ENCODE measurements at regions not wholly inside any gene's neighbourhood (a gene's known extent, or its start where the extent isn't known, plus 50 kb on each side); places are given as distances from the start of the nearest gene placed in this dataset.

GRCh38 chr6:4366635-4367395, 231.4 kb upstream of the ECI2 start:
- Mint-ChIP-seq H3K4me1 (ENCODE audit: low read depth) (no peaks in the 10 kb centered on the region), H3K36me3 (ENCODE audit: low read depth) (no peaks in the 10 kb centered on the region), H3K4me3 (no peak overlapping the region), H3K9me3 (no peaks in the 10 kb centered on the region), H3K27me3 (peaks cover 4% of the 10 kb centered on the region), H3K27ac (no peak overlapping the region)
- TF ChIP-seq, protein P1, sequence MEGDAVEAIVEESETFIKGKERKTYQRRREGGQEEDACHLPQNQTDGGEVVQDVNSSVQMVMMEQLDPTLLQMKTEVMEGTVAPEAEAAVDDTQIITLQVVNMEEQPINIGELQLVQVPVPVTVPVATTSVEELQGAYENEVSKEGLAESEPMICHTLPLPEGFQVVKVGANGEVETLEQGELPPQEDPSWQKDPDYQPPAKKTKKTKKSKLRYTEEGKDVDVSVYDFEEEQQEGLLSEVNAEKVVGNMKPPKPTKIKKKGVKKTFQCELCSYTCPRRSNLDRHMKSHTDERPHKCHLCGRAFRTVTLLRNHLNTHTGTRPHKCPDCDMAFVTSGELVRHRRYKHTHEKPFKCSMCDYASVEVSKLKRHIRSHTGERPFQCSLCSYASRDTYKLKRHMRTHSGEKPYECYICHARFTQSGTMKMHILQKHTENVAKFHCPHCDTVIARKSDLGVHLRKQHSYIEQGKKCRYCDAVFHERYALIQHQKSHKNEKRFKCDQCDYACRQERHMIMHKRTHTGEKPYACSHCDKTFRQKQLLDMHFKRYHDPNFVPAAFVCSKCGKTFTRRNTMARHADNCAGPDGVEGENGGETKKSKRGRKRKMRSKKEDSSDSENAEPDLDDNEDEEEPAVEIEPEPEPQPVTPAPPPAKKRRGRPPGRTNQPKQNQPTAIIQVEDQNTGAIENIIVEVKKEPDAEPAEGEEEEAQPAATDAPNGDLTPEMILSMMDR (IDR thresholded peaks at IDR 0.05): no peak
- intact Hi-C loops (cut with micrococcal nuclease): no loop called here
- ChIA-PET CTCF (no interaction called here), POLR2A (no interaction called here)
- DNase-seq (no peak), ATAC-seq (no peak)

- TF ChIP-seq, protein P1 (IDR thresholded peaks at IDR 0.05): no peak
- POLR2A ChIA-PET: no interaction called here
- CTCF ChIA-PET: interaction anchor here (1.1 kb wide), 1 partner anchor 11 kb away, joined by 3 read pairs; no protein-coding TSS in a partner anchor
- Mint-ChIP-seq H3K4me3 (no peak overlapping the region), H3K9me3 (no peaks in the 10 kb centered on the region), H3K27ac (no peak overlapping the region), H3K27me3 (peaks cover 6% of the 10 kb centered on the region), H3K4me1 (ENCODE audit: low read depth) (no peaks in the 10 kb centered on the region), H3K36me3 (ENCODE audit: low read depth) (no peaks in the 10 kb centered on the region)
- no peak for ATAC-seq
- no peak for DNase-seq
- intact Hi-C loops (cut with micrococcal nuclease): no loop called here
Measured at GRCh38 chr6:4365686-4366085, 230.3 kb upstream of the ECI2 start.

DNA sequence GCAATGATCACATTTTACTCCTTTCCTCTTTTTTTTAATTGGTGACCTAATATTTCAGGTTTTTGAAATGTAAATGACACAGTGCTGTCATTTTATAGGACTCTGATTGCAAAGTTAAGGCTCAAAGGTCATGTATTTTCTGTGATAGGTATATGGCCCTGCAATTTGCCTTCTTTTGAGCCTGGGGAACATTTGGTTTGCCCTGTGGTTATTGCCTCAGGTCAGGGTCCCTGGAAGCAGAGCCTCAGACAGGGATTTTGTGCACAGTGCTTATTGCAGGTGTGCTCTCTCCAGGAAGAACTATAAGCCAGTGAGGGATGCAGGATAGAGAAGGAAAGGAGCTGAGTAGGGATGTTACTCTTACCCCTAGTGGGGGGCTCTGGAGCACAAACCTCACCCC, 229.3 kb upstream of the ECI2 start:
- ChIA-PET POLR2A (no interaction called here), CTCF (interaction anchor here (1.1 kb wide), 1 partner anchor 10 kb away, joined by 3 read pairs; no protein-coding TSS in a partner anchor)
- no peak for DNase-seq
- H3K36me3 Mint-ChIP-seq (ENCODE audit: low read depth): no peaks in the 10 kb centered on the region
- H3K27me3 Mint-ChIP-seq: peaks cover 6% of the 10 kb centered on the region
- no peak overlapping the region for H3K4me3 Mint-ChIP-seq
- no peaks in the 10 kb centered on the region for H3K4me1 Mint-ChIP-seq (ENCODE audit: low read depth)
- intact Hi-C loops (cut with micrococcal nuclease): no loop called here
- ATAC-seq: no peak
- no peaks in the 10 kb centered on the region for H3K9me3 Mint-ChIP-seq
- no peak overlapping the region for H3K27ac Mint-ChIP-seq
- TF ChIP-seq, protein P1 (IDR thresholded peaks at IDR 0.05): no peak

- CTCF ChIA-PET: no interaction called here
- no peaks in the 10 kb centered on the region for H3K36me3 Mint-ChIP-seq (ENCODE audit: low read depth)
- no peak for ATAC-seq
- no peak overlapping the region for H3K4me3 Mint-ChIP-seq
- intact Hi-C loops (cut with micrococcal nuclease): no loop called here
- TF ChIP-seq, protein P1 (IDR thresholded peaks at IDR 0.05): no peak
- peaks cover 6% of the 10 kb centered on the region for H3K27me3 Mint-ChIP-seq
- no peak overlapping the region for H3K27ac Mint-ChIP-seq
- POLR2A ChIA-PET: no interaction called here
- no peak for DNase-seq
- H3K4me1 Mint-ChIP-seq (ENCODE audit: low read depth): no peaks in the 10 kb centered on the region
- H3K9me3 Mint-ChIP-seq: no peaks in the 10 kb centered on the region
Measured at GRCh38 chr6:4364172-4364571, 228.8 kb upstream of the ECI2 start.

DNA sequence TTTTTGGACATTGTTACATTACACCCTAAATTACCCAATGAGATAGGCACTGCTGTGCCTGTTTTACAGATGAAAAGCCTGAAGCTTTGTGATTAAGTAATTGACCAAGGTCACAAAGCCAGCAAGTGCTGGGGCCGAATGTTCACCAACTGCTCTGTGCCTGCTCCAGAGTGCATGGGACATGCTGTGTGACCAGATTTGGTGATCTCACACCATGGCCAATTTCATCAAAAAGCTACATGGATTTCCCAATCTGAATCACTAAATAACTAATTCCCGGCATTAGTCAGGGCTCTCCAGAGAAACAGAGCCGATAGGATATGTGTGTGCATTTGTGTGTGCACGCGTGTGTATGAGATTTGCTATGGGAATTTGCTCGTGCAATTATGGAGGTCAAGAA, 228.3 kb upstream of the ECI2 start:
- Mint-ChIP-seq H3K36me3 (ENCODE audit: low read depth) (no peaks in the 10 kb centered on the region), H3K27ac (no peak overlapping the region), H3K4me1 (ENCODE audit: low read depth) (no peaks in the 10 kb centered on the region), H3K9me3 (no peaks in the 10 kb centered on the region), H3K27me3 (peaks cover 6% of the 10 kb centered on the region), H3K4me3 (no peak overlapping the region)
- ChIA-PET CTCF (no interaction called here), POLR2A (no interaction called here)
- DNase-seq: no peak
- intact Hi-C loops (cut with micrococcal nuclease): no loop called here
- no peak for ATAC-seq
- TF ChIP-seq, protein P1 (IDR thresholded peaks at IDR 0.05): no peak

All from activated CD8-positive, alpha-beta T cell treated with anti-CD3 and anti-CD28 coated beads for 36 hours (primary cell).